Neutrophil (primary cell): ENCODE measurements at regions not wholly inside any gene's neighbourhood (a gene's known extent, or its start where the extent isn't known, plus 50 kb on each side); places are given as distances from the start of the nearest gene placed in this dataset.

Experiments used
- H3K27ac ChIP-seq: fragments of 200-600 bp; sonication (generic); 2 replicates; pipeline ENCODE4 v1.5.1; 2016; ENCODE audit warnings: mild to moderate bottlenecking, moderate library complexity
- H3K27me3 ChIP-seq: fragments of 200-600 bp; sonication (generic); 2 replicates; pipeline ENCODE4 v1.6.0; 2016; ENCODE audit warnings: mild to moderate bottlenecking
- H3K36me3 ChIP-seq: fragments of 200-600 bp; sonication (generic); 2 replicates; pipeline ENCODE4 v1.5.1; 2017
- H3K4me1 ChIP-seq, 2 experiments: fragments of 200-600 bp in 1 of 2; sonication (generic) in 1 of 2; 1 replicate in 1 of 2; 2 replicates in 1 of 2; pipeline versions ENCODE4 v1.5.1 to v1.6.1; 2013 to 2016; ENCODE audit warnings: low read depth in 1 of 2, low read length in 1 of 2, mild to moderate bottlenecking in 1 of 2, moderate library complexity in 1 of 2; ENCODE audit not compliant: control insufficient read depth in 1 of 2, insufficient read depth in 1 of 2
- H3K4me3 ChIP-seq, 2 experiments: fragments of 200-600 bp in 1 of 2; sonication (generic) in 1 of 2; 1 replicate in 1 of 2; 2 replicates in 1 of 2; pipeline ENCODE4 v1.5.1; 2013 to 2016; ENCODE audit warnings: low read depth in 1 of 2, low read length in 1 of 2, mild to moderate bottlenecking in 1 of 2, moderate library complexity in 1 of 2
- H3K9me3 ChIP-seq: fragments of 200-600 bp; sonication (generic); 2 replicates; pipeline ENCODE4 v1.5.1; 2016
- CTCF ChIP-seq: fragments of 200-600 bp; sonication (generic); IDR thresholded peaks from 2 replicates; pipeline ENCODE4 v1.5.1; 2016; ENCODE audit warnings: antibody characterized with exemption

GRCh38 chr12:75771023-75771422, 259.6 kb upstream of the KRR1 start:
- no peak for TF ChIP-seq CTCF
- H3K9me3 ChIP-seq: no peaks in the 10 kb centered on the region
- H3K4me3 ChIP-seq: no peak overlapping the region
- H3K27ac ChIP-seq: no peak overlapping the region
- H3K36me3 ChIP-seq: no peaks in the 10 kb centered on the region
- no peaks in the 10 kb centered on the region for H3K27me3 ChIP-seq
- no peaks in the 10 kb centered on the region for H3K4me1 ChIP-seq

GRCh38 chr12:75767957-75768356, 256.5 kb upstream of the KRR1 start:
- no peak for TF ChIP-seq CTCF
- no peaks in the 10 kb centered on the region for H3K27me3 ChIP-seq
- H3K27ac ChIP-seq: no peak overlapping the region
- no peaks in the 10 kb centered on the region for H3K36me3 ChIP-seq
- H3K4me3 ChIP-seq: no peak overlapping the region
- H3K9me3 ChIP-seq: no peaks in the 10 kb centered on the region
- no peaks in the 10 kb centered on the region for H3K4me1 ChIP-seq

GRCh38 chr12:75766263-75767160, 255.1 kb upstream of the KRR1 start:
- Histone ChIP-seq H3K36me3 (no peaks in the 10 kb centered on the region), H3K4me3 (no peak overlapping the region), H3K27ac (no peak overlapping the region), H3K27me3 (no peaks in the 10 kb centered on the region), H3K4me1 (no peaks in the 10 kb centered on the region), H3K9me3 (no peaks in the 10 kb centered on the region)
- no peak for TF ChIP-seq CTCF

- H3K4me1 ChIP-seq: no peaks in the 10 kb centered on the region
- H3K27ac ChIP-seq: no peak overlapping the region
- no peak overlapping the region for H3K4me3 ChIP-seq
- H3K36me3 ChIP-seq: no peaks in the 10 kb centered on the region
- no peaks in the 10 kb centered on the region for H3K27me3 ChIP-seq
- no peak for TF ChIP-seq CTCF
- no peaks in the 10 kb centered on the region for H3K9me3 ChIP-seq
Measured at GRCh38 chr12:75765170-75766059, 254.0 kb upstream of the KRR1 start.

- Histone ChIP-seq H3K27ac (no peak overlapping the region), H3K9me3 (no peaks in the 10 kb centered on the region), H3K36me3 (no peaks in the 10 kb centered on the region), H3K4me3 (no peak overlapping the region), H3K4me1 (no peaks in the 10 kb centered on the region), H3K27me3 (no peaks in the 10 kb centered on the region)
- no peak for TF ChIP-seq CTCF
Measured at GRCh38 chr12:75764091-75764841, 252.9 kb upstream of the KRR1 start.
